ENCODE measurements at regions not wholly inside any gene's neighbourhood (a gene's known extent, or its start where the extent isn't known, plus 50 kb on each side); places are given as distances from the start of the nearest gene placed in this dataset.

DNA sequence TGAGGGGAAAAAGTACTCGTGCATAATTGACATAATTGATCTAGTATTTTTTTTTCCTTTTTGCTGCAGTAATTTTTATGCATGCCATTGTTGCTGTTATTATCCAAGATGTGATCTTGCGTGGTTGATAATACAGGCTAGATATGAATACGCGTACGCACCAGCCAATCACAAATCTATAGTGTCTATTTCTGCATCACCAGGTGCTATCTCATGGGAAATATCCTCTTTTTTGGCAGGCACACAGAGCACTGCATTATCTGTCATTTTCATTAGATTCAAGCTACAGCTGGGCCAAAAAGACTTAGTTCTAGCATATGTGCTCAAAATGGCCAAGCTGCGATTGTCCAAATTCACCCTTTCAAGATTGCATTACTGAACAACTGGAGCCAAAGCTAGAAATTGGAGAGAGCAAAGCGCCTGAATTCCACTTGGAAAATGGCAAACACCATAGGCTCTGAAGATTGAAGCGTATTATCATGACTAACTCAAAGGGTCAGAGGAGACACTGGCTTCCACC is 181.1 kb downstream of the TSHZ3 start:
- no peaks in the 10 kb centered on the region for H3F3A ChIP-seq (replicated peaks; ENCODE audit: low read depth)
- no peak overlapping the region for H3K4me3 ChIP-seq
- no peak for DNase-seq (ENCODE audit: low spot score)
- Mint-ChIP-seq H3K9me3 (no peaks in the 10 kb centered on the region), H3K27me3 (ENCODE audit: insufficient read depth, low read depth, poor library complexity) (peaks cover 5% of the 10 kb centered on the region), H3K4me1 (no peaks in the 10 kb centered on the region), H3K36me3 (ENCODE audit: low read depth) (no peaks in the 10 kb centered on the region), H3K27ac (no peak overlapping the region), H3K4me3 (no peak overlapping the region)
- H3K36me3 ChIP-seq (ENCODE audit: insufficient read depth) = no peaks in the 10 kb centered on the region
- ATAC-seq = no peak
- no peak overlapping the region for H3K4me2 ChIP-seq
- TF ChIP-seq EZH2phosphoT487 (IDR thresholded peaks at IDR 0.05; ENCODE audit: unreplicated experiment) = no peak
- TF ChIP-seq JUNB (IDR thresholded peaks at IDR 0.05; ENCODE audit: unreplicated experiment) = no peak
- no peak for TF ChIP-seq NANOG (IDR thresholded peaks at IDR 0.05; ENCODE audit: borderline replicate concordance)
- TF ChIP-seq CREB1 (CRISPR knock-in tag; IDR thresholded peaks at IDR 0.05; ENCODE audit: low read depth) = no peak
- TF ChIP-seq, protein P1, sequence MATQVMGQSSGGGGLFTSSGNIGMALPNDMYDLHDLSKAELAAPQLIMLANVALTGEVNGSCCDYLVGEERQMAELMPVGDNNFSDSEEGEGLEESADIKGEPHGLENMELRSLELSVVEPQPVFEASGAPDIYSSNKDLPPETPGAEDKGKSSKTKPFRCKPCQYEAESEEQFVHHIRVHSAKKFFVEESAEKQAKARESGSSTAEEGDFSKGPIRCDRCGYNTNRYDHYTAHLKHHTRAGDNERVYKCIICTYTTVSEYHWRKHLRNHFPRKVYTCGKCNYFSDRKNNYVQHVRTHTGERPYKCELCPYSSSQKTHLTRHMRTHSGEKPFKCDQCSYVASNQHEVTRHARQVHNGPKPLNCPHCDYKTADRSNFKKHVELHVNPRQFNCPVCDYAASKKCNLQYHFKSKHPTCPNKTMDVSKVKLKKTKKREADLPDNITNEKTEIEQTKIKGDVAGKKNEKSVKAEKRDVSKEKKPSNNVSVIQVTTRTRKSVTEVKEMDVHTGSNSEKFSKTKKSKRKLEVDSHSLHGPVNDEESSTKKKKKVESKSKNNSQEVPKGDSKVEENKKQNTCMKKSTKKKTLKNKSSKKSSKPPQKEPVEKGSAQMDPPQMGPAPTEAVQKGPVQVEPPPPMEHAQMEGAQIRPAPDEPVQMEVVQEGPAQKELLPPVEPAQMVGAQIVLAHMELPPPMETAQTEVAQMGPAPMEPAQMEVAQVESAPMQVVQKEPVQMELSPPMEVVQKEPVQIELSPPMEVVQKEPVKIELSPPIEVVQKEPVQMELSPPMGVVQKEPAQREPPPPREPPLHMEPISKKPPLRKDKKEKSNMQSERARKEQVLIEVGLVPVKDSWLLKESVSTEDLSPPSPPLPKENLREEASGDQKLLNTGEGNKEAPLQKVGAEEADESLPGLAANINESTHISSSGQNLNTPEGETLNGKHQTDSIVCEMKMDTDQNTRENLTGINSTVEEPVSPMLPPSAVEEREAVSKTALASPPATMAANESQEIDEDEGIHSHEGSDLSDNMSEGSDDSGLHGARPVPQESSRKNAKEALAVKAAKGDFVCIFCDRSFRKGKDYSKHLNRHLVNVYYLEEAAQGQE (IDR thresholded peaks at IDR 0.05; ENCODE audit: unreplicated experiment) = no peak
- TF ChIP-seq, protein P2, sequence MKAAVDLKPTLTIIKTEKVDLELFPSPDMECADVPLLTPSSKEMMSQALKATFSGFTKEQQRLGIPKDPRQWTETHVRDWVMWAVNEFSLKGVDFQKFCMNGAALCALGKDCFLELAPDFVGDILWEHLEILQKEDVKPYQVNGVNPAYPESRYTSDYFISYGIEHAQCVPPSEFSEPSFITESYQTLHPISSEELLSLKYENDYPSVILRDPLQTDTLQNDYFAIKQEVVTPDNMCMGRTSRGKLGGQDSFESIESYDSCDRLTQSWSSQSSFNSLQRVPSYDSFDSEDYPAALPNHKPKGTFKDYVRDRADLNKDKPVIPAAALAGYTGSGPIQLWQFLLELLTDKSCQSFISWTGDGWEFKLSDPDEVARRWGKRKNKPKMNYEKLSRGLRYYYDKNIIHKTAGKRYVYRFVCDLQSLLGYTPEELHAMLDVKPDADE (IDR thresholded peaks at IDR 0.05) = no peak
- TF ChIP-seq POLR2AphosphoS5 (IDR thresholded peaks at IDR 0.05; ENCODE audit: low read depth) = no peak
- TF ChIP-seq ZNF114 (CRISPR knock-in tag; IDR thresholded peaks at IDR 0.05) = no peak
- TF ChIP-seq STAT1 (IDR thresholded peaks at IDR 0.05; ENCODE audit: unreplicated experiment) = no peak
- no peak for TF ChIP-seq ZNF331 (CRISPR knock-in tag; IDR thresholded peaks at IDR 0.05; ENCODE audit: low read depth)
- TF ChIP-seq, protein P3, sequence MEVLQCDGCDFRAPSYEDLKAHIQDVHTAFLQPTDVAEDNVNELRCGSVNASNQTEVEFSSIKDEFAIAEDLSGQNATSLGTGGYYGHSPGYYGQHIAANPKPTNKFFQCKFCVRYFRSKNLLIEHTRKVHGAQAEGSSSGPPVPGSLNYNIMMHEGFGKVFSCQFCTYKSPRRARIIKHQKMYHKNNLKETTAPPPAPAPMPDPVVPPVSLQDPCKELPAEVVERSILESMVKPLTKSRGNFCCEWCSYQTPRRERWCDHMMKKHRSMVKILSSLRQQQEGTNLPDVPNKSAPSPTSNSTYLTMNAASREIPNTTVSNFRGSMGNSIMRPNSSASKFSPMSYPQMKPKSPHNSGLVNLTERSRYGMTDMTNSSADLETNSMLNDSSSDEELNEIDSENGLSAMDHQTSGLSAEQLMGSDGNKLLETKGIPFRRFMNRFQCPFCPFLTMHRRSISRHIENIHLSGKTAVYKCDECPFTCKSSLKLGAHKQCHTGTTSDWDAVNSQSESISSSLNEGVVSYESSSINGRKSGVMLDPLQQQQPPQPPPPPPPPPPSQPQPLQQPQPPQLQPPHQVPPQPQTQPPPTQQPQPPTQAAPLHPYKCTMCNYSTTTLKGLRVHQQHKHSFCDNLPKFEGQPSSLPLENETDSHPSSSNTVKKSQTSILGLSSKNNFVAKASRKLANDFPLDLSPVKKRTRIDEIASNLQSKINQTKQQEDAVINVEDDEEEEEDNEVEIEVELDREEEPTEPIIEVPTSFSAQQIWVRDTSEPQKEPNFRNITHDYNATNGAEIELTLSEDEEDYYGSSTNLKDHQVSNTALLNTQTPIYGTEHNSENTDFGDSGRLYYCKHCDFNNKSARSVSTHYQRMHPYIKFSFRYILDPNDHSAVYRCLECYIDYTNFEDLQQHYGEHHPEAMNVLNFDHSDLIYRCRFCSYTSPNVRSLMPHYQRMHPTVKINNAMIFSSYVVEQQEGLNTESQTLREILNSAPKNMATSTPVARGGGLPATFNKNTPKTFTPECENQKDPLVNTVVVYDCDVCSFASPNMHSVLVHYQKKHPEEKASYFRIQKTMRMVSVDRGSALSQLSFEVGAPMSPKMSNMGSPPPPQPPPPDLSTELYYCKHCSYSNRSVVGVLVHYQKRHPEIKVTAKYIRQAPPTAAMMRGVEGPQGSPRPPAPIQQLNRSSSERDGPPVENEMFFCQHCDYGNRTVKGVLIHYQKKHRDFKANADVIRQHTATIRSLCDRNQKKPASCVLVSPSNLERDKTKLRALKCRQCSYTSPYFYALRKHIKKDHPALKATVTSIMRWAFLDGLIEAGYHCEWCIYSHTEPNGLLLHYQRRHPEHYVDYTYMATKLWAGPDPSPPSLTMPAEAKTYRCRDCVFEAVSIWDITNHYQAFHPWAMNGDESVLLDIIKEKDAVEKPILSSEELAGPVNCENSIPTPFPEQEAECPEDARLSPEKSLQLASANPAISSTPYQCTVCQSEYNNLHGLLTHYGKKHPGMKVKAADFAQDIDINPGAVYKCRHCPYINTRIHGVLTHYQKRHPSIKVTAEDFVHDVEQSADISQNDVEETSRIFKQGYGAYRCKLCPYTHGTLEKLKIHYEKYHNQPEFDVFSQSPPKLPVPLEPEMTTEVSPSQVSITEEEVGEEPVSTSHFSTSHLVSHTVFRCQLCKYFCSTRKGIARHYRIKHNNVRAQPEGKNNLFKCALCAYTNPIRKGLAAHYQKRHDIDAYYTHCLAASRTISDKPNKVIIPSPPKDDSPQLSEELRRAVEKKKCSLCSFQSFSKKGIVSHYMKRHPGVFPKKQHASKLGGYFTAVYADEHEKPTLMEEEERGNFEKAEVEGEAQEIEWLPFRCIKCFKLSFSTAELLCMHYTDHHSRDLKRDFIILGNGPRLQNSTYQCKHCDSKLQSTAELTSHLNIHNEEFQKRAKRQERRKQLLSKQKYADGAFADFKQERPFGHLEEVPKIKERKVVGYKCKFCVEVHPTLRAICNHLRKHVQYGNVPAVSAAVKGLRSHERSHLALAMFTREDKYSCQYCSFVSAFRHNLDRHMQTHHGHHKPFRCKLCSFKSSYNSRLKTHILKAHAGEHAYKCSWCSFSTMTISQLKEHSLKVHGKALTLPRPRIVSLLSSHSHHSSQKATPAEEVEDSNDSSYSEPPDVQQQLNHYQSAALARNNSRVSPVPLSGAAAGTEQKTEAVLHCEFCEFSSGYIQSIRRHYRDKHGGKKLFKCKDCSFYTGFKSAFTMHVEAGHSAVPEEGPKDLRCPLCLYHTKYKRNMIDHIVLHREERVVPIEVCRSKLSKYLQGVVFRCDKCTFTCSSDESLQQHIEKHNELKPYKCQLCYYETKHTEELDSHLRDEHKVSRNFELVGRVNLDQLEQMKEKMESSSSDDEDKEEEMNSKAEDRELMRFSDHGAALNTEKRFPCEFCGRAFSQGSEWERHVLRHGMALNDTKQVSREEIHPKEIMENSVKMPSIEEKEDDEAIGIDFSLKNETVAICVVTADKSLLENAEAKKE (CRISPR knock-in tag; IDR thresholded peaks at IDR 0.05) = no peak
- TF ChIP-seq EZH2 (IDR thresholded peaks at IDR 0.05; ENCODE audit: low read depth, unreplicated experiment) = no peak
- TF ChIP-seq, protein P4, sequence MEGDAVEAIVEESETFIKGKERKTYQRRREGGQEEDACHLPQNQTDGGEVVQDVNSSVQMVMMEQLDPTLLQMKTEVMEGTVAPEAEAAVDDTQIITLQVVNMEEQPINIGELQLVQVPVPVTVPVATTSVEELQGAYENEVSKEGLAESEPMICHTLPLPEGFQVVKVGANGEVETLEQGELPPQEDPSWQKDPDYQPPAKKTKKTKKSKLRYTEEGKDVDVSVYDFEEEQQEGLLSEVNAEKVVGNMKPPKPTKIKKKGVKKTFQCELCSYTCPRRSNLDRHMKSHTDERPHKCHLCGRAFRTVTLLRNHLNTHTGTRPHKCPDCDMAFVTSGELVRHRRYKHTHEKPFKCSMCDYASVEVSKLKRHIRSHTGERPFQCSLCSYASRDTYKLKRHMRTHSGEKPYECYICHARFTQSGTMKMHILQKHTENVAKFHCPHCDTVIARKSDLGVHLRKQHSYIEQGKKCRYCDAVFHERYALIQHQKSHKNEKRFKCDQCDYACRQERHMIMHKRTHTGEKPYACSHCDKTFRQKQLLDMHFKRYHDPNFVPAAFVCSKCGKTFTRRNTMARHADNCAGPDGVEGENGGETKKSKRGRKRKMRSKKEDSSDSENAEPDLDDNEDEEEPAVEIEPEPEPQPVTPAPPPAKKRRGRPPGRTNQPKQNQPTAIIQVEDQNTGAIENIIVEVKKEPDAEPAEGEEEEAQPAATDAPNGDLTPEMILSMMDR (conservative IDR thresholded peaks at IDR 0.05; ENCODE audit: low read depth in 2 of 2) = no peak
- H2AFZ ChIP-seq = no peak overlapping the region
- H3K4me1 ChIP-seq (ENCODE audit: insufficient read depth) = no peaks in the 10 kb centered on the region
- peaks cover 4% of the 10 kb centered on the region; the same call in 1 of the 2 replicates for H3K9me2 ChIP-seq (ENCODE audit: insufficient read depth)
- H3K27me3 ChIP-seq (ENCODE audit: insufficient read depth) = no peaks in the 10 kb centered on the region
- no peak overlapping the region for H3K27ac ChIP-seq (ENCODE audit: low read depth)
- no peaks in the 10 kb centered on the region for H4K20me1 ChIP-seq (replicated peaks; ENCODE audit: insufficient read depth)
- no peaks in the 10 kb centered on the region for H3K79me2 ChIP-seq (replicated peaks; ENCODE audit: insufficient read depth)
